ENCODE measurements at regions not wholly inside any gene's neighbourhood (a gene's known extent, or its start where the extent isn't known, plus 50 kb on each side); places are given as distances from the start of the nearest gene placed in this dataset.
A peak's percentile ranks its signal among the peaks of the same experiment; 100 is the strongest.

DNA sequence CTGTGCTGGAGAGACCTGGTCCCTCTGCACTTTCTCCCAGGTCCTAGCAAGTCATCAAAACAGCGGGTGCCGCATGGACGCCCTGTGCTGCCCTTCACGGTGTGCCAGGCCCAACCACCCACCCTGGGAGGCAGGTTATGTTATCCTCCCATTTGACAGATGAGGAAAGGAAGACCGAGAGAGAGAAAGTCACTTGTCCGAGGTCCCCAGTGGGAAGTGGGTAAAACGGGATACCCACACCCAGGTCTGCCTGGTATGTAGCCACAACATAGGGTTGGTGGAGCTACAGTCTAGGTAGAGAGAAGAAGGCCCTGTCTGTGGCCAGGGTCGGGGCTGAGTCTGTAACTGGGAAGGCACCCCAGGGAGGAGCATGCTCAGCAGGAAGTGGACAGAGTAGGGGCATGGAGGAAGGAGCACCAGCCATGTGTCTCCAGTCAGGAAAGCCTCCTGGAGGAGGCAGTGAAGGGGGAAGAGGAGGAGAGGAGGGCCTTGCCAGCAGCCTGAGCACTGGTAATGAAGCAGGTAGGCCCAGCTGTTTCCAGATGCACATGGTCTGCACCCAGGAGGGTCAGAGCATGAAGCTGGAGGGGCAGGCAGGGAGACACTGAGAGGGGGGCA lies 98.4 kb downstream of the ZFP36L2 start:
- no peak for DNase-seq (ENCODE audit: low read depth)

DNA sequence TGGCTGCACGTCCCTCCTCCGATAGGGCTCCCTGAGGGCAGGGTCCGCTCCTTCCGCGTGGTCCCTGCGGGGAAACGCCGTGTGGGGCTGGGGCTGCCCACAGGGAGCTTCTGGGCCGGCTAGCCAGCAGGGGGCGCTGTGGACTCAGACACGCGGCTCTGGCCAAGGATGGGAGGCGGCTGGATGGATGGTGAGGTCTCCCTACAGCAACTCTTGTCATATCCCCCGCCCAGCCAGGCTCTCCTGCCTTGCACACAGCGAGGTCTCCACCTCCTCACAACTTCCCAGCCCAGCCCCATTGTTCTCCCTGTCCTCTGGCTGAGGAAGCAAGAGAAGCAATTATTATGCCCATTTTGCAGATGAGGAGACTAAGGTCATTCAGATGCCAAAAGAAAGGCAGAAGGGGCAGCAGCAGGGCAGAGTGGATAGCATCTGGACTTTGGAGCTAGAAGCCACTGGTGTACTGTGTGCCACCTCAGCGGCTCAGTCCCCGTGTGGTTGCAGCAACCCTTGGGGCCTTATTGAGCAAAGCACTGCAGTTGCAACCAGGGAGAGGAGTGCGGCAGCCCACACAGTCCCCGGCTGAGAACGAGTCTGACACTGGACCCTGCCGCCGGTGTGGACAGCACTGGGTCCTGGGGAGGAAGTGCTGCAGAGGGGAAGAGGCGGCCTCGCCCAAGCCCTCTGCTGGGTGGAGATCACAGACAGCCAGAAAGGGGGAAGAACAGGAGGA lies 99.0 kb downstream of the ZFP36L2 start:
- DNase-seq (ENCODE audit: low read depth), result peak; percentile 81

DNA sequence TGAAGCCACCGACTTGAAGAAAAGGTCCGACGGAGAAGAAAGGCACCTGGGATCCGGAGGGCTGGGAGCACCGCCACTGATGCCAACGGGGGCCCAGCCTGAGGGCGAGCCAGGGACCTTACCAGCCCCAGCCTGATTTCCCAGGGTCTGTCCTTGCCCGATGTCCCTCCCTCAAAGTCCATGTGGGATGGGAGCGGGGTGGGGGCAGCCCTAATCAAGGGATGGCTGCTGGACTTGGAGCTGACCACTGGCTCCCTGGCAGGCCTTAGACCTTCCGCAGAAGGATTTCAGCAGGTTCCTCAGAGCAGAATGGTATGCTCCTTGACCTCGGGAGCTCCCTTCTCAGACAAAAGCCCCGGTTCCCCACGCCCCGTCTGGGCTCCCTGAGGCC lies 99.6 kb downstream of the ZFP36L2 start:
- no peak for DNase-seq (ENCODE audit: low read depth)

DNA sequence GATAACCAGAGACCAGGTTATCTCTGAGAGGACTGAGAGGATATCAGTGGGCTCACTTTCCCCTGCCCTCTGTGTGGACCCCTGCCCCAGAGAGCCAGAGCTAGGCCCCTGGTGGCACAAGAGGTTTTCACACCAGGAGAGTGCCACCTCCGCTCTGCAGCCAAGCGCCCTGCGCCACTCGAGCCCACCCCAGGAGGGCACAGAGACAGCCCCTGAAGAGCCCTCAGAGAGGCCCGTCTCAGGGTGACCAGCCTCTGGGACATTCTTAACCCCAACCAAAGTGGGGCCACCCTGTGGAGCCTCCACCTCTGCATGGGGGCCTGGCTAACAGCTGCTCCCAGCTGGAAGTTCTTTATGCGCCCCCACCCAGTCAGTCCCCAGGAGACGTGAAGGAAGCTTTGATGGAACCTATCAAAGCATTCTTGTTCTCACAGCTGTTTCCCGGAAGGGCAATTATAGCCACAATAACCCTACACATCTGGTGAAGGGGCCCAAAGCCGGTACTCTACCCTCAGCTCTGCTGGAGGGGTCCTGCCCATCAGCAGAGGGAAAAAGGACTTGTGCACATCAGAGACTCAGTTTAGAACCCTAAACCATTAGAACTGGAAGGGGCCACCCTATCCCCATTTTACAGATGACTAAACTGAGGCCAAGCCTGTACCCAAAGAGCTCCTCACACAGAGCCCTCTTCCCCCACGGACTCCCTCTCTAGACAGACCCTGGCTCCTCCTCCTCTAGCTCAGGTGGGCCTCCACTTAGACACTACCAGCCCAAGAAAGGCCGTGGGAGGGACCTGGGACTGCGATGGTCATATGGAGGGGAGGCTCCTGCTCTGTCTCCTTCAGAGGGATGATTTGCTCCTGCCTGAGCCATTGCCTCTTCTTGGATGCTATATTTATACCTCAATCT lies 101.1 kb downstream of the ZFP36L2 start:
- no peak for DNase-seq (ENCODE audit: low read depth)

DNA sequence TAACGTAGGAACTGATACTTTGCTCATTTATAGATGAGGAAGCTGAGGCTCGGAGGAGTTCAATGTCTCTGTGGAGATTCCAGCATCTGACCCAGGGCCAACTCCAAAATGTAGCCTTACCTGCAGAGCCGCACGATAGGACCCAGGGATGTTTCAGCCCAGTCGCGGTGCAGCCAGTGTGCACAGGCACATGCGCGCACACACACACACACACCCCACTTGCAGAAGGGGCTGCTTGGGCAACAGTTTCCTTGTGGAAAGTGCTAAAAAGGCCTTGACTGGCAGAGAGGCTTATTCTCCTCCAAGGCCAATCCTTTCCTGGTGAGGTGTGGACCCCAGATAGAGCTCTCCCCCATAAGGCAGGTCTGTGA lies 101.7 kb downstream of the ZFP36L2 start:
- no peak for DNase-seq (ENCODE audit: low read depth)

DNA sequence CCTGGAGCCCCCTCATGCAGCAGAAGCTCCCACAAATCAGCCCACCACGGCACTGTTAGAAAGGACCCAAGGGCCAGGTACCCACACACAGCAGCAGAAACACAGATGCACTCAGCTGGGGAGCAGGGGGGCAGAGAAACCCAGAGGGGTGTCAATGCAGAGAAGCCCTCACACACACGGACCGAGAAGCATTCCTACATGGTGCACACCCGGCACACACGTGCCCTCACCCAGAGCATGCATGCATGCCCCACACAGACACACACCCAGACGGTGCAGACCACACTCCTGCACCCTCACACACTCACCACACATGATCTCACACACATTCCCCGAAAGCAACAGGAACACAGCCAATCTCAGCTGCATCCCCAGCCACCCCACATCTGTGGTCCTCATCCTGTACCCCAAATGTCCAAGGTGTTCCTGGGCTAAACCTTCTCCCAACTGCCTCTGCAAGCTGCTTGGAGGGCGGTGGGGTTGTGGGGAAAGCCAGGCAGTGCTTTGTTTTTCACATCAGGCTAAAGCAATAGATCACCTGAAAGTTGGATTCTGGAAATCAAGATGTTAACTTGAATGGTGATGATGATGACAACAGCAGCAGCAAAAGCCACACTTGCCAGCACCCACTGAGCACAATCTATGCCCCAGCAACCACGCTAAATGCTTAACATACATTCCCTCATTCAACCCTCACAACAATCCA lies 102.3 kb downstream of the ZFP36L2 start:
- DNase-seq (ENCODE audit: low read depth), result no peak

DNA sequence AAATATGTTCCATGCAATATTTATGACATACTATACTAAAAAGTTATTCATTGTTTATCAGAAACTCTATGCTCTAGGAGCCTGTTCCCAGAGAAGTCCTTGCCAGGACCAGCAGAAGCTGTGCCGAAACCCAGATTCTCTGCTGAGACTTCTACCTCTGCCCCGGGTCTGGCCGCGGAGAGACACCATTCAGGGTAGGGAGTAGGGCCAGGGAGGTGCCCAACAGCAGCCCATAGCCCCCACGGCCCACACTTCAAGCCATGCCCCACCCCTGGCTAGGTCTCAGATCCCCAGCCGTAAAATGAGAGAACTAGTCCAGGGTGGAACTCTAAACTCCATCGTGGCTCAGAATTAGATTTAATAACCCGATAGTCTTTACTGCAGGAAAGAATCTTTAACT lies 102.9 kb downstream of the ZFP36L2 start:
- no peak for DNase-seq (ENCODE audit: low read depth)

DNA sequence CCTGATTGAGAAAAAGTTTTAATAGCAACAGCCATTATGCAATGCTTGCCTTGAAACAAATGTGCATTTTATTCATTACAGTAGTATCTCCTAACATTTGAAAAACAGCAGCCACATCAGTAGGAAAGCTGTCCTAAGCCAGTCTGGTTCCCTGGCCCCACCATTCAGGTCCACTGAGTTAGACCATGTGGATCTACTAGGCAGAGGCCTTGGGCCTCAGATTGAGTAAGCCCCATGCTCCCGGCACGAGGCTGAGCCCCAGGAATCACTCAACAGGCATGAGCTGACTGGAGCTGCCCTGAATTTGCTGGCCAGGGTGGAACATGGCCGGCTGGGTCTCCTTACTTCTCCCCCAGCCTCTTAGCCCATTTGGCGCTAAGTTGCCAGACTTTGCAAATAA lies 103.4 kb downstream of the ZFP36L2 start:
- no peak for DNase-seq (ENCODE audit: low read depth)

DNA sequence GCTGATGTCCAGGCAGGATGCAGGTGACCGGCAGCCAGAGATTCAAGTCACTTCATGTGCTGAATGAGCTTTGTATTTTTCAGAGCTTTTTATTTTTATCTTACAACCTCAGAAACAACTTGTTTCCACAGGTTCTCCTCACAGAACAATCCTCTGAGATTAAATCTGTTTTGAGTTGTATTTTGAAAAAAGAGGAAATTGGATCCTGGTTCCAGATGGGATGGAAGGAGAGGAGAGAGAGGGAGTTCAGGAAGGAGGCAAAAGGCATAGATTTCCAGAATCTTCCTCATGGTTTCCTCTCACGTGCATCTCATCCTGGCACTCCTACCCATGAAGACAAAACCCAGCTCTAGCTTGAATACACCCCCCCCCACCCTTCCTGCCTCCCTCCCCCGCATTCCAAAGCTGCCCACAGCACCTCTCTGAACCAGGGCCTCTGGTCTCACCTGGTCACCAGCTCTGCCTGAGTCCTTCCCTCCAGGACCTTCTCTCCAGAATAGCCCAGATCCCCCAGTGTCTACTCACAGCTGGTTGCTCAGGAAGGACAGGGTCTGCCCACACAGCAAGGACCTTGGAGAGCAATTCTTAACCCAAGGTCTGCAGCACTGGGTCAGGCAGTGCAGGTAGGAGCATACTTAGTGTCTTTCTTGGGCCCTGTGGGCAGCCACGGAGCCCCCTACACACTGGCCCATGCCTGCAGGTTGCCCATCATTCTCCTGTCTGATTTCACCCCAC lies 104.7 kb downstream of the ZFP36L2 start:
- no peak for DNase-seq (ENCODE audit: low read depth)

DNA sequence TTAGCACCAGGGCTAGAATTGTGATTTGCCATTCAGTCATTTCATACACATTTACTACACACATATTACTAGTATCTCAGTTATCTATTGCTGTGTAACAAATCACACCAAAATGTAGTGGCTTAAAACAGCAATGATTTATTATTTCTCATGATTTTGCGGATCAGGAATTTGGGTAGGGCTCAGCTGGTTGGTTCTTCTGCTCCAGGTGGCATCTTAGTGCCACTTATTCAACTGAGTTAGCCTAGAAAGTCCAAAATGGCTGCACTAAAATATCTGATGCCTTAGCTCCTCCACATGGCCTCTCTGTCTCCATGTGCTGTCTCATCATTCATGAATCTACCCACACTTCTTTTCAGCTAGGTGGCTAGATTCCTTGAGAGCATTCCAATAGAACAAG lies 107.1 kb downstream of the ZFP36L2 start:
- DNase-seq (ENCODE audit: low read depth), result no peak

DNA sequence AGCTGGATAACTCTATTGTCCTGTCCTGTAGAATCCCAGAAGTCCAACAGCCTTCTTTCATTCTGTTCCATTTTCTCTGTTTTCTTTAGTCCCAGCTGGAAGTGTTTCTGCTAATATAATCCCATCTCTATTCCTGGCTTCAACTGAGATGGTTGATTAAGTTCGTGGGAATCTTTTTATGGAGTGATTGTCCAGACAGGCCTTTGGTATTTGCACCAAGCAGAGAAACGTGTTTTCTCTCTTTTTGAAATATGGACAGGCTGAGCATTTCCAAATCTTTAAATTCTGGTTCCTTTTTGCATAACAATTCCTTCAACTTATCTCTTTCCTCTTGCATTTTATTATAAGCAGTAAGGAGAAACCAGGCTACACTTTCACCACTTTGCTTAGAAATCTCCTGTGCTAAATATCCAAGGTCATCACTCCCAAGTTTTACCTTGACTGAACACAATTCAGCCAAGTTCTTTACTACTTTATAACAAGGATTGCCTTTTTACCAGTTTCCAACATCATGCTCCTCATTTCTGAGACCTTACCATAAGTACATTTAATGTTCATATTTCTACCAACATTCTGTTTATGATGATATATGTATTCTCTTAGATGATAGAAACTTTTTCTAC lies 108.8 kb downstream of the ZFP36L2 start:
- DNase-seq (ENCODE audit: low read depth), result no peak

DNA sequence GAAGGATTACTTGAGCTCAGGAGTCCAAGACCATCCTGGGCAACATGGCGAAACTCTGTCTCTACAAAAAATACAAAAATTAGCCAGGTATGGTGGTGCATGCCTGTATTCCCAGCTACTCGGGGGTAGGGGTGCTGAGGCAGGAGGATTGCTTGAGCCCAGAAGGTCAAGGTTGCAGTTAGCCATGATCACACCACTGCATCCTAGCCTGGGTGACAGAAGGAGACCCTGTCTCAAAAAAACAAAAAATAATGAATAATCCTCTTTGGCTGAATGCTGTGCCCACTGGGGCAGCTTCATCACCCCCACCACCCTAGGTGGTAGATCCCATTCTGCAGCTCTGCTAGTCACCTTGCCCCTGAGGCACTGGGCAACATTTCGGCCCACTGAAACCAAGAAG lies 109.4 kb downstream of the ZFP36L2 start:
- no peak for DNase-seq (ENCODE audit: low read depth)

DNA sequence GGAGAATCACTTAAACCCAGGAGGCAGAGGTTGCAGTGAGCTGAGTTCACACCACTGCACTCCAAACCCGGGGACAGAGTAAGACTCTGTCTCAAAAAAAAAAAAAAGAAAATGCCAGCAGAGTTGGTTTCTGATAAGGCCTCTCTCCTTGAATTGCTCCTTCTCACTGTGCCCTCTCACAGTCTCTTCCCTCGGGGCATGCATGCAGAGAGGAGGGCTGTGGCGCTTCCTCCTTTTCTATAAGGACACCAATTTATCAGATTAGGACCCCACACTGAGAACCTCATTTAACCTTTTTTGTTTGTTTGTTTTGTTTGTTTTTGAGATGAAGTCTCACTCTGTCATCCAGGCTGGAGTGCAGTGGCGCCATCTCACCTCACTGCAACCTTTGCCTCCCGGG lies 110.5 kb downstream of the ZFP36L2 start:
- no peak for DNase-seq (ENCODE audit: low read depth)

DNA sequence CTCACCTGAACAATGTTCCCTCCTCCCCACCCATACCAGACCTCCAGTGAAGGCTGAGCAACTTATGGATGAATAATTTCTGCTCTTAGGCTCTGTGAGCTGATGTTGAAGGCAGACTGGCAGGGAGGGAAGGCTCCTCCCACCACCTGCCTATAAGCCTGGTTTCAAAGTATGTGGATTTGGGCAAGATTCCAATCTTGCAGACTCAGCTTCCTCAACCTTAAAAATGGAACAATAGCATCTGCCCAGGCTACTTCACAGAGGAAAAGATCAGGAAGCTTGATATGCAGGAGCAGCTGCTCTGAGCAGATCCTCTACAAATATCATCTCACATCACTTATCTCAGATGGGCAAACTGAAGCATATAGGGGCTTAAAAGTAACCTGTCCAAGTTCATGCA lies 112.2 kb downstream of the ZFP36L2 start:
- DNase-seq (ENCODE audit: low read depth), result no peak

DNA sequence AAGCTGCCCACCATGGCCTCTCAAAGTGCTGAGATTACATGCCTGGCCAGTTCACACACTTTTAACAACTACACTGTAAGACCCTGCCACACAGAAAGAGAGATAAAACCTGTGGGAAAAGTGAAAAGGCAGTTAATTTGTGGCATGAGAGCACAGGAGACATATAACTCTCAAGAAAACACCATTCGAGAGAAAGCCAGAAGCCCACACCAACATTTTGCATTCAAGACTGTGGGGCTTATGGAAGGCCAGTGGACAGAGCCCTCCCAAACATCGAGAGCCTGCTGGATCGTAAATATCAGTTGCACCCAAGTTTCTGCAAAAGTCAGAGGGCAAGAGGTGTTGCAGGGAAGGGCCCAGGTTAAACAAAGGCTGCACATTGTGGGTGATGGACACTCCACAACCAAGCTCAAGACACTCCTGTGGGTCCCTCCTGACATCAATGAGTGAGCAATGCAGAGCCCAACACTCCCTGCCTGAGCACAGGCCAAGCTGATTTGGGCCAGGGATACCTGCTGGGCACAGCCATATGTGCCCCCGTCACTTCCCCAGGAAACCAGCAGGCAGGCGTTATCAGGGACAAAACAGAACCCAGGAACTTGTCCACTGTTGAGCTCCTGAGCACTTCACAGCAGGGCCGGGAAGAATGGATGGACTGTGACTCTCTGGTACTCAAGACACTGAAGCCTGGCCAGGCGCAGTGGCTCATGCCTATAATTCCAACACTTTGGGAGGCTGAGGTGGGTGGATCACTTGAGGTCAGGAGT lies 114.4 kb downstream of the ZFP36L2 start:
- no peak for DNase-seq (ENCODE audit: low read depth)

DNA sequence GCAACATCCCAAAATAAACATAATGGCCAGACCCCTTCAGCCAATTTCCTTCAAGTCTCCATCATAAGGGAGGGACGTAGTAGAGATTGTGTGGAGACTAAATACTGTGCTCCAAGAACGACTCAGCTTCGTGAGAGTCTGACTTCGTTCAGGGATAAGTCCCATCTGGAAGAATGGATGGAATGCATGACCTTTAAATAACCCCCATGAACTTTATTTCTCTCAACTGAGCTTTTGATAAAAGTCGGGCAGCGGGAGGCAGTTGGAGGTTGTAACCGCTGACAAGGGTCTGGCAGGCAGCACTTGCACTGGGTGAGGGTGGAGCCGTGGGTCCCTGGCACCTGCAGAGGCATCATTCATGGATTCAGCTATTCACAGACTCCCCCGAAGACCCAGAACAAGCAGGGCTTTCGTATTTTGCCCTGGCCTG lies 115.9 kb downstream of the ZFP36L2 start:
- DNase-seq (ENCODE audit: low read depth), result no peak

DNA sequence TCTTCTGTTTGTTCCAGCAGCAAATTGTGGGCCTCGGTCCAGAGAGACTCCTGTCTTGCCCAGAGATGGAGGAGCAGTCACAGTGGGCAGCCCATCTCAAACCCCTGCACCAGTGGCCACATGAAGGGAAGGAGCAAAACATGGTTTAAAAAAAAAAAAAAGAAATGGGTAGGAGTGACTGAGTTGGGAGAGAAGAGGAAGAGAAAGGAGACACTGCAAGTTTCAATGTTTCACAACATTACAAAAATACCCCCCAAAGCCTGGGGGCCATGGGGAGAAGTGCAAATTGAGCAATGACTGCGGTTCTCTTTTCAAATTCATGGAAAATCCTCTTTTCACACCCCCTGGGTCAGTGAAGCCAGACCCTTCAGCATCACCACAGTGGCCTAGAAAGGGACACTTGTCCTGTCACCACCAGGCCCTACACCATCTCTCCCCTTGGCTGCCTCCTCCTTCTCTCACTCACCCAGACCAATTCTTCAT lies 117.1 kb downstream of the ZFP36L2 start:
- DNase-seq (ENCODE audit: low read depth), result no peak

DNA sequence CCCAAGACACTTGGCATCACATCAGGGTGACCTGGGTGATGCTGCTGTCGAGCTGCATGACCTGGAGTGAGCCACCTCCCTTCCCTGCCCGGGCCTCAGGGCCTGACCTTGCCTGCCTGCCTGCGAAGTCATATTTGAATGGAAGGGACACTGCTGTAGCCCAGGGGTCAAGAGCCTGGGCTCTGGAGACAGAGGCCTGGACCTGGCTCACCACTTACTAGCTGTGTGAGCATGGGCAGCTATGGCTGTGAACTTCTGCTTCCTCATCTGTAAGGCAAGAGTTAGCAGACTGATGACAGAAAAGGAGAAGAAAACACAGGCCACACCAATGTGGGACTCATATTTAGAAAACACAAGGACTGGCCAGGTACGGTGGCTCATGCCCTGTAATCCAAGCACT lies 118.7 kb downstream of the ZFP36L2 start:
- no peak for DNase-seq (ENCODE audit: low read depth)

DNA sequence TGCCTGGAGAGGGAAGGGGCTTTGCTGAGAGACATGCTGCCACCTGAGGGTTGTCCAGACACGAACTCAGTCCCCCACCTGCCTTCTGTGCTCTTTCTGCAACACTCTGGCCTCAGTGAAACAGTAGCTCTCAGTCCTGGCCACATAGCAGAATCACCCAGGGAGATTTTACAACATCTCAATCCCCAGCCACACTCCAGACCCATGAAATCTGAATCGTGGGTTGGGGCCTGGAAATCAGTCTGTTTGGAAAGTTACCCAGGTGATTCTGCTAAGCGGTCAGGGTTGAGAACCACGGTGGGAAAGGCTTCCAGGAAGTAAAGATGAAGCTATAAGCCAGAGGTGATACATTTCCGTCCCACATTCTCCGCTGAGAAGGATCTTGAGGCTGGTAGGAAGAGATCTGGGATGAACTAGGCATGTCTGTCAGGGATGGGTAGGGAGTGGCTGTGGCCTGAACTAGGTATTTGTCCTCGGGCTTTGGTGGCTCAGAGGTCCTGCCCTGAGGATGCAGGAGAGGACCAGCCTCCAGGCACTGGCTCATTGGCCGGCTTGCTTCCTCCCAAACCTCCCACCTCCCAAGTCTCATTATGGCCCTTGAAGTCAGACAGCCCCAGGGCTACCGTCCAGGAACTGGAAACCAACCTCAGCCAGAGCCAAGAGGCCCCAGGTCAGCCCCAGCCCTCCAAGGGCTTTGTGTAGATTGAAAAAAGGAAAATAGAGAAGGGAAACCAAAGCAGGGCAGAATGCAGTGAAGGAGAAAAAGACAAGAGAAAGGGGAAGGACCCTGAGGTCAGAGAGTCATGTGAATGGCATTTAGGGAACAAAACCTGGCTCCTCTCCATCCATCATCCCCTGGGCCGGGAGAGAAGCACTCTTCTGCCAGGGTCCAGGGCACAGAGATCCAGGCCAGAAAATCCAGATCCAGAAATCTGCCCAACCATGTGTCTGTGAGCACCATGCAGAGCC lies 119.6 kb downstream of the ZFP36L2 start:
- no peak for DNase-seq (ENCODE audit: low read depth)
